ENCODE measurements at regions not wholly inside any gene's neighbourhood (a gene's known extent, or its start where the extent isn't known, plus 50 kb on each side); places are given as distances from the start of the nearest gene placed in this dataset.

- H3K9me3 Mint-ChIP-seq (ENCODE audit: unreplicated experiment), result peaks cover 18% of the 10 kb centered on the region
- DNase-seq (ENCODE audit: extremely low spot score, unreplicated experiment), result no peak
- H3K4me1 Mint-ChIP-seq (ENCODE audit: unreplicated experiment), result peaks cover 7% of the 10 kb centered on the region
- no peak overlapping the region for H3K4me3 Mint-ChIP-seq (ENCODE audit: unreplicated experiment)
- H3K27ac Mint-ChIP-seq (ENCODE audit: unreplicated experiment), result no peak overlapping the region
- H3K27me3 Mint-ChIP-seq (ENCODE audit: unreplicated experiment), result peaks cover 56% of the 10 kb centered on the region
- H3K36me3 Mint-ChIP-seq (ENCODE audit: unreplicated experiment), result peaks cover 3% of the 10 kb centered on the region
- no peak for TF ChIP-seq CTCF (IDR thresholded peaks at IDR 0.05)
Measured at GRCh38 chr1:229086686-229087085, 184.2 kb upstream of the RAB4A start.

GRCh38 chr1:229087339-229087738, 183.6 kb upstream of the RAB4A start:
- TF ChIP-seq CTCF (IDR thresholded peaks at IDR 0.05), result no peak
- Mint-ChIP-seq H3K4me3 (ENCODE audit: unreplicated experiment) (no peak overlapping the region), H3K4me1 (ENCODE audit: unreplicated experiment) (peaks cover 7% of the 10 kb centered on the region), H3K27me3 (ENCODE audit: unreplicated experiment) (peaks cover 49% of the 10 kb centered on the region), H3K36me3 (ENCODE audit: unreplicated experiment) (peaks cover 3% of the 10 kb centered on the region), H3K27ac (ENCODE audit: unreplicated experiment) (no peak overlapping the region), H3K9me3 (ENCODE audit: unreplicated experiment) (peaks cover 13% of the 10 kb centered on the region)
- no peak for DNase-seq (ENCODE audit: extremely low spot score, unreplicated experiment)

- Mint-ChIP-seq H3K27me3 (ENCODE audit: unreplicated experiment) (peaks cover 44% of the 10 kb centered on the region), H3K4me3 (ENCODE audit: unreplicated experiment) (no peak overlapping the region), H3K9me3 (ENCODE audit: unreplicated experiment) (peaks cover 7% of the 10 kb centered on the region), H3K36me3 (ENCODE audit: unreplicated experiment) (no peaks in the 10 kb centered on the region), H3K27ac (ENCODE audit: unreplicated experiment) (no peak overlapping the region), H3K4me1 (ENCODE audit: unreplicated experiment) (peaks cover 7% of the 10 kb centered on the region)
- no peak for DNase-seq (ENCODE audit: extremely low spot score, unreplicated experiment)
- no peak for TF ChIP-seq CTCF (IDR thresholded peaks at IDR 0.05)
Measured at GRCh38 chr1:229087906-229088305, 183.0 kb upstream of the RAB4A start.

- no peaks in the 10 kb centered on the region for H3K36me3 Mint-ChIP-seq (ENCODE audit: unreplicated experiment)
- H3K4me1 Mint-ChIP-seq (ENCODE audit: unreplicated experiment), result peaks cover 7% of the 10 kb centered on the region
- H3K9me3 Mint-ChIP-seq (ENCODE audit: unreplicated experiment), result no peaks in the 10 kb centered on the region
- TF ChIP-seq CTCF (IDR thresholded peaks at IDR 0.05), result no peak
- peaks cover 44% of the 10 kb centered on the region for H3K27me3 Mint-ChIP-seq (ENCODE audit: unreplicated experiment)
- DNase-seq (ENCODE audit: extremely low spot score, unreplicated experiment), result no peak
- H3K4me3 Mint-ChIP-seq (ENCODE audit: unreplicated experiment), result no peak overlapping the region
- H3K27ac Mint-ChIP-seq (ENCODE audit: unreplicated experiment), result no peak overlapping the region
Measured at GRCh38 chr1:229088711-229089110, 182.2 kb upstream of the RAB4A start.

- no peak for TF ChIP-seq CTCF (IDR thresholded peaks at IDR 0.05)
- Mint-ChIP-seq H3K9me3 (ENCODE audit: unreplicated experiment) (no peaks in the 10 kb centered on the region), H3K27ac (ENCODE audit: unreplicated experiment) (no peak overlapping the region), H3K4me3 (ENCODE audit: unreplicated experiment) (no peak overlapping the region), H3K27me3 (ENCODE audit: unreplicated experiment) (peaks cover 37% of the 10 kb centered on the region), H3K4me1 (ENCODE audit: unreplicated experiment) (peaks cover 8% of the 10 kb centered on the region), H3K36me3 (ENCODE audit: unreplicated experiment) (no peaks in the 10 kb centered on the region)
- no peak for DNase-seq (ENCODE audit: extremely low spot score, unreplicated experiment)
Measured at GRCh38 chr1:229089586-229090208, 181.2 kb upstream of the RAB4A start.

Data from osteocyte (in vitro differentiated cells).